Osteocyte (in vitro differentiated cells): ENCODE measurements at regions not wholly inside any gene's neighbourhood (a gene's known extent, or its start where the extent isn't known, plus 50 kb on each side); places are given as distances from the start of the nearest gene placed in this dataset.

Source experiments
- DNase-seq: peaks from one replicate; pipeline ENCODE4 v3.0.0; 2021; ENCODE audit warnings: mixed read lengths; ENCODE audit not compliant: unreplicated experiment; ENCODE audit errors: extremely low spot score
- H3K27ac Mint-ChIP-seq: one replicate; pipeline ENCODE4 v1.8.0; 2021; ENCODE audit warnings: mild to moderate bottlenecking, mixed read lengths; ENCODE audit not compliant: unreplicated experiment
- H3K27me3 Mint-ChIP-seq: one replicate; pipeline ENCODE4 v1.8.0; 2021; ENCODE audit warnings: mixed read lengths; ENCODE audit not compliant: unreplicated experiment
- H3K36me3 Mint-ChIP-seq: one replicate; pipeline ENCODE4 v1.8.0; 2021; ENCODE audit warnings: mixed read lengths; ENCODE audit not compliant: unreplicated experiment
- H3K4me1 Mint-ChIP-seq: one replicate; pipeline ENCODE4 v1.8.0; 2021; ENCODE audit warnings: mixed read lengths; ENCODE audit not compliant: unreplicated experiment
- H3K4me3 Mint-ChIP-seq: one replicate; pipeline ENCODE4 v1.8.0; 2021; ENCODE audit warnings: mild to moderate bottlenecking, moderate library complexity, mixed read lengths; ENCODE audit not compliant: unreplicated experiment
- H3K9me3 Mint-ChIP-seq: one replicate; pipeline ENCODE4 v1.8.0; 2021; ENCODE audit warnings: mixed read lengths; ENCODE audit not compliant: unreplicated experiment
- TF ChIP-seq, protein P1 (sequence below): fragments of 200-600 bp; sonication (generic); IDR thresholded peaks from 2 replicates; pipeline ENCODE4 v1.5.0; 2021; ENCODE audit warnings: antibody characterized with exemption, mild to moderate bottlenecking, moderate library complexity

- no peak overlapping the region for H3K27ac Mint-ChIP-seq
- no peaks in the 10 kb centered on the region for H3K9me3 Mint-ChIP-seq
- no peaks in the 10 kb centered on the region for H3K27me3 Mint-ChIP-seq
- no peak for DNase-seq
- TF ChIP-seq, protein P1, sequence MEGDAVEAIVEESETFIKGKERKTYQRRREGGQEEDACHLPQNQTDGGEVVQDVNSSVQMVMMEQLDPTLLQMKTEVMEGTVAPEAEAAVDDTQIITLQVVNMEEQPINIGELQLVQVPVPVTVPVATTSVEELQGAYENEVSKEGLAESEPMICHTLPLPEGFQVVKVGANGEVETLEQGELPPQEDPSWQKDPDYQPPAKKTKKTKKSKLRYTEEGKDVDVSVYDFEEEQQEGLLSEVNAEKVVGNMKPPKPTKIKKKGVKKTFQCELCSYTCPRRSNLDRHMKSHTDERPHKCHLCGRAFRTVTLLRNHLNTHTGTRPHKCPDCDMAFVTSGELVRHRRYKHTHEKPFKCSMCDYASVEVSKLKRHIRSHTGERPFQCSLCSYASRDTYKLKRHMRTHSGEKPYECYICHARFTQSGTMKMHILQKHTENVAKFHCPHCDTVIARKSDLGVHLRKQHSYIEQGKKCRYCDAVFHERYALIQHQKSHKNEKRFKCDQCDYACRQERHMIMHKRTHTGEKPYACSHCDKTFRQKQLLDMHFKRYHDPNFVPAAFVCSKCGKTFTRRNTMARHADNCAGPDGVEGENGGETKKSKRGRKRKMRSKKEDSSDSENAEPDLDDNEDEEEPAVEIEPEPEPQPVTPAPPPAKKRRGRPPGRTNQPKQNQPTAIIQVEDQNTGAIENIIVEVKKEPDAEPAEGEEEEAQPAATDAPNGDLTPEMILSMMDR: no peak
- peaks cover 17% of the 10 kb centered on the region for H3K4me1 Mint-ChIP-seq
- no peak overlapping the region for H3K4me3 Mint-ChIP-seq
- H3K36me3 Mint-ChIP-seq: no peaks in the 10 kb centered on the region
These were observed 437.4 kb upstream of the SPRY2 start for GRCh38 chr13:80778297-80778696.

GRCh38 chr13:80757694-80758093, 416.8 kb upstream of the SPRY2 start:
- peaks cover 39% of the 10 kb centered on the region for H3K4me1 Mint-ChIP-seq
- DNase-seq: no peak
- H3K27ac Mint-ChIP-seq: no peak overlapping the region
- TF ChIP-seq, protein P1: no peak
- H3K27me3 Mint-ChIP-seq: no peaks in the 10 kb centered on the region
- no peak overlapping the region for H3K4me3 Mint-ChIP-seq
- no peaks in the 10 kb centered on the region for H3K36me3 Mint-ChIP-seq
- no peaks in the 10 kb centered on the region for H3K9me3 Mint-ChIP-seq

DNA sequence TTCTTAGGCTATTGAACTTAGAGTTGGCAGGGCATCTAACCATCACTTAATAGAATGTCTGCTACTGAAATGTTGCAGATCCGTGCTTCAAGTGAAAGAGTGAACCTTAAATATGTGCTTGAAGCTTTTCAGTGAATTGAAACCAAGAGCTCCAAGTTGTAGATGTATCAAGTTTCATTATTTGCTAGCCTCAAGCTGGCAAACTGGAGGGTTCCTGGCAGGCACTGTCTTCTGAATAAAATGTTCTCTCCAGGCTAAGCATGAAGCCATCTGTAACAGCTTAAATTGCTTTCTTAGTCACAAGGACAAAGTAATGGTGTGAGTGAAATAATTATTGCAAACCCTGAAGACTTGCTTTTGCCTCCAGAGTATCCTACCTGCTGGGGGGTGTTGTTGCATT, 415.0 kb upstream of the SPRY2 start:
- Mint-ChIP-seq H3K27me3 (no peaks in the 10 kb centered on the region), H3K36me3 (no peaks in the 10 kb centered on the region), H3K4me3 (no peak overlapping the region), H3K27ac (peak overlapping the region; percentile 60), H3K4me1 (peaks cover 39% of the 10 kb centered on the region), H3K9me3 (no peaks in the 10 kb centered on the region)
- TF ChIP-seq, protein P1: no peak
- no peak for DNase-seq

- TF ChIP-seq, protein P1: no peak
- H3K27me3 Mint-ChIP-seq: no peaks in the 10 kb centered on the region
- no peaks in the 10 kb centered on the region for H3K36me3 Mint-ChIP-seq
- no peak for DNase-seq
- H3K4me1 Mint-ChIP-seq: peaks cover 36% of the 10 kb centered on the region
- no peak overlapping the region for H3K27ac Mint-ChIP-seq
- H3K4me3 Mint-ChIP-seq: no peak overlapping the region
- H3K9me3 Mint-ChIP-seq: no peaks in the 10 kb centered on the region
These were observed 413.5 kb upstream of the SPRY2 start for GRCh38 chr13:80754441-80754840.

GRCh38 chr13:80753866-80754265, 412.9 kb upstream of the SPRY2 start:
- Mint-ChIP-seq H3K27ac (no peak overlapping the region), H3K27me3 (no peaks in the 10 kb centered on the region)
- TF ChIP-seq, protein P1: no peak

More at GRCh38 chr13:80753866-80754265, 412.9 kb upstream of the SPRY2 start:
- H3K4me1 Mint-ChIP-seq: peaks cover 31% of the 10 kb centered on the region
- H3K36me3 Mint-ChIP-seq: no peaks in the 10 kb centered on the region
- H3K9me3 Mint-ChIP-seq: no peaks in the 10 kb centered on the region
- no peak overlapping the region for H3K4me3 Mint-ChIP-seq
- DNase-seq: no peak
